Activated CD8-positive, alpha-beta T cell treated with anti-CD3 and anti-CD28 coated beads, Interleukin-2, amount 10 ng/mL, durations not matched to agents 7 days and 5 days (primary cell): ENCODE measurements at regions not wholly inside any gene's neighbourhood (a gene's known extent, or its start where the extent isn't known, plus 50 kb on each side); places are given as distances from the start of the nearest gene placed in this dataset.

ENCODE experiments used
- ATAC-seq: fragments of 150-1000 bp; cut with Tn5 transposase; one replicate; pipeline ENCODE4 v1.10.0; 2021; ENCODE audit warnings: moderate library complexity
- CTCF ChIA-PET: fragments of 350-600 bp; sonication (Branson Sonifier 250); formaldehyde crosslinking; loops from one replicate; lab custom pipeline; 2021; ENCODE audit warnings: antibody characterized with exemption; lab: Charles Lee
- POLR2A ChIA-PET: fragments of 350-600 bp; sonication (Branson Sonifier 250); formaldehyde crosslinking; loops from one replicate; lab custom pipeline; 2021; ENCODE audit warnings: antibody characterized with exemption; lab: Charles Lee
- DNase-seq: peaks from one replicate; pipeline ENCODE4 v3.0.0-alpha.2; 2020
- H3K27ac Mint-ChIP-seq: one replicate; pipeline ENCODE4 v1.8.0; 2021; ENCODE audit warnings: mild to moderate bottlenecking, mixed read lengths
- H3K27me3 Mint-ChIP-seq: one replicate; pipeline ENCODE4 v1.8.0; 2021; ENCODE audit warnings: low read depth, mixed read lengths
- H3K36me3 Mint-ChIP-seq: one replicate; pipeline ENCODE4 v1.8.0; 2021; ENCODE audit warnings: low read depth, mixed read lengths
- H3K4me1 Mint-ChIP-seq: one replicate; pipeline ENCODE4 v1.8.0; 2021; ENCODE audit warnings: low read depth, mixed read lengths
- H3K4me3 Mint-ChIP-seq: one replicate; pipeline ENCODE4 v1.8.0; 2021; ENCODE audit warnings: mild to moderate bottlenecking, mixed read lengths
- H3K9me3 Mint-ChIP-seq: one replicate; pipeline ENCODE4 v1.8.0; 2022; ENCODE audit warnings: mixed read lengths; ENCODE audit not compliant: insufficient read depth

DNA sequence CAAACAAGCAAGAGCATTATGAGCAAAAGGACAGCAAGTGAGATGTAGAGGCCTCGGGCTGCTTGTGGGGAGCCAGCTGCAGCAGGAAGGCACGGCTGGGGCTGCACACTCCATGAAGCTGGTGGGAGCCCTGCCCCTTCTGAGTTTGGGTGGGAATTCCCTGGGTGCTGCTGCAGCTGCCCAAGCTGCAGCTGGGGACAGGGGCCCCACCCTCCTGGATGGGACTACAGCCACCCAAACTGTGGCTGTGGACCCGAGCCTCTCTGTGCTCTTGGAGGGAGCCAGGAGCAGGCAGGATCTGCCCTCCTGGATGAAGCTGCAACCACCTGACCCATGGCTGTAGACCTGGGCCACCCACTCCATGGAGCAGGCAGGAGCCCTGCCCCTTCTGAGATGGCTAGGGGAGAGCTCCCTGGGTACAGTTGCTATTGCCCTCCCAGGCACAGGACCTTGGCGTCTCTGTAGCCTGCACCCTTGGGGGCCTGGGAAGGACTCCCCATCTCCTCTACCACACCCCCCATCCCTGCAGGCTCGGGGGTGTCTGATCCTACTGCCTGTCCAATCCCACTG lies 159.1 kb downstream of the ERCC6L2 start:
- Mint-ChIP-seq H3K27me3 (peaks cover 1% of the 10 kb centered on the region), H3K36me3 (peaks cover 15% of the 10 kb centered on the region), H3K27ac (no peak overlapping the region), H3K4me1 (peaks cover 17% of the 10 kb centered on the region), H3K9me3 (peaks cover 18% of the 10 kb centered on the region), H3K4me3 (no peak overlapping the region)
- no peak for ATAC-seq
- CTCF ChIA-PET: no interaction called here
- no peak for DNase-seq
- POLR2A ChIA-PET: interaction anchor here (0.6 kb wide), 1 partner anchor 279 kb away, joined by 3 read pairs; no protein-coding TSS in a partner anchor

DNA sequence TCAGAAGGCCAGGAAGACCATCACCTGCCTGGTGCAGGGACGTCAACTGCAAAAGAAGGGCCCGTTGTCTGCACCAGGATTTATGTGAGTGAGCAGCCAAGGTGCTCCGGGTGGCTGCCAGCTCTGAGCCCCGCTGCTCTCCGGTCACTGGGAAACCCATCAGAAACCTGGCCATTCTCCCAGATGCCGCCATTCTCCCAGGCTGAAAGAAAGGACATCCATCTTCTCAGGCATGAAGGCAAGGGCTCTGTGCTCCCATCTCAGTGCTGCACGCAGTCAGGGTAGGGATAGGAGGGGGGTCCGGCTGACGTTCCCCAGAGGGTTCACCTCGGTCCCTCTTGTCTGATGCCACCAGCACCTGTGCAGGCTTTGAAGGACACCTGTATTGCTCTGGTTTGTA lies 158.4 kb downstream of the ERCC6L2 start:
- ChIA-PET CTCF (no interaction called here), POLR2A (no interaction called here)
- Mint-ChIP-seq H3K4me3 (no peak overlapping the region), H3K36me3 (peaks cover 15% of the 10 kb centered on the region), H3K27ac (no peak overlapping the region), H3K9me3 (peaks cover 18% of the 10 kb centered on the region), H3K4me1 (peaks cover 12% of the 10 kb centered on the region), H3K27me3 (peaks cover 6% of the 10 kb centered on the region)
- ATAC-seq (no peak), DNase-seq (no peak)

DNA sequence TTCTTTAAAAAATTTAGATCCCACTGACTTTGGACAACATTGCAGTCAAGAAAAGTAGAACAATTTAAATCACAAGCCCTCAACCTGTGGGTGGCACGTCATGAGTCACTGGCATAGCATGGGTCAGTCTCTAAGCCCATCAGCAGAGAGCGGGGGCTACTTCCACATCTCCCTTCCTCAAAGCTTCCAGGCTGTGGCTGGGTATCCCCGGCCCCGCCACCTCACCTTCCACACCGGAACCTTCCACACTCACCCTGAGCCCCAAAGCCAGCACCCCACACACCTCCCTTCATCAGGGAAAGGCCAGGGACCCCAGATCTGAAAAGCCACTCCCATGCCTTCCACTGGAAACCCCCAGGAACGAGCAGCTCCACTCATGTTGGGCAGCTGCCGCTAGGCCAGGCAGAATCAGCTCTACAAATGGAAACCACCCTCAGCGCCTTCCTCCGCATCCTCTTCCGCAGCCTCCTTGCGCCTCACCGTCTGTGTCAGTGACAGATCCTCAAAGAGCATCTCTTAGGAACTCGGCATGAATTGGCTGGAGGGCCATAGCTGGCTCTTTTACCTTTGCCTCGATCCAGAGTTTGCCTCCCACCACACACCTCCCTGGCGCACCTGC lies 156.5 kb downstream of the ERCC6L2 start:
- Mint-ChIP-seq H3K4me3 (no peak overlapping the region), H3K27me3 (peaks cover 19% of the 10 kb centered on the region), H3K36me3 (peaks cover 8% of the 10 kb centered on the region), H3K9me3 (peaks cover under 1% of the 10 kb centered on the region), H3K4me1 (peaks cover 5% of the 10 kb centered on the region), H3K27ac (no peak overlapping the region)
- no peak for DNase-seq
- ATAC-seq: no peak
- POLR2A ChIA-PET: no interaction called here
- CTCF ChIA-PET: no interaction called here

DNA sequence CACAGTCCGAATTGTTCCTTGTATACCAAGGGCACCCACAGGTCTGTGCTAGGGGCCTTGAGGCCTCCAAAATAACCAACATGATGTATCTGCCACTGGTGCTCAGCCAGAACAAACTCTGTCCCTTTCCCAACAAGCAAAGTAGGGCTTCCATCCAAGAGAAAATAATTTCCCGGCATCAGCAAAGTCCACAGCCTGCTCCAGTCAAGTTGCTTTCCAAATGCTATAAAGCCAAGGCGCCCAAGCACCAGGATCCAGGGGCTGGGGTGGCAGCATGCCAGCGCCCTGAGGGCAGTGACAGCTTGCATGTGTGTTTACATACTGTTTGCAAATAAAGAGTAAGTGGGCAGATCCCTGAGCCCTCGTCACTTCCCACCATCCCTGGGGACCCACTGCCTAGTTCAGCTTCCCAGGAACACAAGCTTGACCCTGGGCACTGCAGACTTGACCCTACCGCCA lies 155.9 kb downstream of the ERCC6L2 start:
- Mint-ChIP-seq H3K4me3 (no peak overlapping the region), H3K36me3 (peaks cover 8% of the 10 kb centered on the region), H3K27ac (no peak overlapping the region), H3K4me1 (peaks cover 11% of the 10 kb centered on the region), H3K27me3 (peaks cover 23% of the 10 kb centered on the region), H3K9me3 (no peaks in the 10 kb centered on the region)
- CTCF ChIA-PET: no interaction called here
- no peak for DNase-seq
- POLR2A ChIA-PET: no interaction called here
- ATAC-seq: no peak

DNA sequence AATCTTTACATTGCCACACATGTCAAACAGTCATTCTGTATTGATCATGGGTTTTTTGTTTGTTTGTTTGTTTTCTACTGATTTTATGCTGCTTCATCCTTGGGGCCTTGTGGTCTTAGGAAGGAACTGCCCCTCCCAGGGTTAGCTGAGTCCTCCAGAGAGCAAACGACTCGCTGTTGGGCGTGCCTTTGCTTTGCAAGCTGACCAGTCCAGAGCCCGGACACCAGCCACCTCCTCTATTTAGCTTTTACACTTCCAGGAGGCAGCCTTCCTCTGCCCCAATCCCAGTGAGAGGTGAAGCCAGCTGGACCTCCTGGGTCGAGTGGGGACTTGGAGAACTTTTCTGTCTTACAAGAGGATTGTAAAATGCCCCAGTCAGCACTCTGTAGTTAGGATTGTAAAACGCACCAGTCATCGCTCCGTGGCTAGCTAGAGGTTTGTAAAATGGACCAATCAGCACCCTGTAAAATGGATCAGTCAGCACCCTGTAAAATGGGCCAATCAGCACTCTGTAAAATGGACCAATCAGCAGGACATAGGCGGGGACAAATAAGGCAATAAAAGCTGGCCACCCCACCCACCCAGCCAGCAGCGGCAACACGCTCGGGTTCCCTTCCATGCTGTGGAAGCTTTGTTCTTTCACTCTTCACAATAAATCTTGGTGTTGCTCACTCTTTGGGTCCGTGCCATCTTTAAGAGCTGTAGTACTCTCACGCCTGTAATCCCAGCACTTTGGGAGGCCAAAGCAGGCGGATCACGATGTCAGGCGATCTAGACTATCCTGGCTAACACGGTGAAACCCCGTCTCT lies 154.4 kb downstream of the ERCC6L2 start:
- Mint-ChIP-seq H3K27me3 (peaks cover 24% of the 10 kb centered on the region), H3K4me3 (no peak overlapping the region), H3K36me3 (peaks cover 4% of the 10 kb centered on the region), H3K27ac (no peak overlapping the region), H3K9me3 (no peaks in the 10 kb centered on the region), H3K4me1 (peaks cover 21% of the 10 kb centered on the region)
- CTCF ChIA-PET: interaction anchor here (0.7 to 1.1 kb wide), 2 partner anchors 41 to 102 kb away, joined by 3 read pairs; no protein-coding TSS in a partner anchor
- POLR2A ChIA-PET: no interaction called here
- ATAC-seq (no peak), DNase-seq (no peak)

DNA sequence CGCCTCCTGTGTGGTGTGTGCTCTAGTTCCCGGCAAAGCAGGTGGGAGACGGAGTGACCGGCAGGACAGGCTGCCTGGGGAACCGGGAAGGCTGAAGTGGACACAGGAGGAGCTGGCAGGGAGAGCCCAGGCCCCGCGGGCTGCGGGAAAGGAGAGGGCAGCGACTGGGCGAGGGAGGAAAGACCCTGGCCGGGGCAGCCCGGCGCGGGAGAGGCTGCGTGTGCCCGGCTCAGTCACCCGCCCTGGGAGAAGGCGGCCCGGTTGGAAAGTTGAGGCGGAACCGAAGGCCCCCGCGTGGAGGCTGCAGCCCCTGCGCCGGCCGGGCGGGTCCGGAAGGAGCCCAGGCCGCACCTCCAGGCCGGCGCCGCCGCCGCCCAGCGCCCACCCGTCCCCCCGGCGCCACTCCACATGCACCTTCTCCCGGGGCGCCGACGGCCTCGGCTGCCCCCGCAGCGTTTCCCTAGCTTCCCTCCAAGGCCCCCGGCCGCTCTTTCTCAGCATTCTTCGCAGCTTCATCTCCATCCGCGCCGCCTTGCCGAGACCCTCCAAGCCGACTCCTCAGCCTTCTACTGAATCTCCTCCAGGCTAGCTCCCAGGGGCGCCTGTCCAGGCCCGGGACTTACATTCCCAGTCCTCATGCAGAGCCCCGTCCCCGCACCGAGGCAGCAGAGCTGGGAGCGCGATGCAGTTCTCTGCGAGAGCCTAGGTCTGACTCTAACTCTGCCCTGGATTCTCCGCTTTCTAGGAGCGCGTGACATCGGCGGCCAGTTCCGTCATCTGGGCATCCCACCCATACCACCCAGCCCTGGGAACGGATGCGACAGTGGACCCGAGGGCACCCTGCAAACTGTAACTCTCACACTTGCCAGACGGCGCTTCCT lies 152.0 kb downstream of the ERCC6L2 start:
- POLR2A ChIA-PET: no interaction called here
- Mint-ChIP-seq H3K9me3 (no peaks in the 10 kb centered on the region), H3K27ac (peak overlapping the region; percentile 43), H3K4me3 (peak overlapping the region; percentile 41), H3K36me3 (peaks cover 7% of the 10 kb centered on the region), H3K27me3 (peaks cover 24% of the 10 kb centered on the region), H3K4me1 (peaks cover 44% of the 10 kb centered on the region)
- ATAC-seq: peak; percentile 12
- CTCF ChIA-PET: interaction anchor here (1.0 kb wide), 1 partner anchor 896 kb away, joined by 3 read pairs; no protein-coding TSS in a partner anchor
- no peak for DNase-seq

DNA sequence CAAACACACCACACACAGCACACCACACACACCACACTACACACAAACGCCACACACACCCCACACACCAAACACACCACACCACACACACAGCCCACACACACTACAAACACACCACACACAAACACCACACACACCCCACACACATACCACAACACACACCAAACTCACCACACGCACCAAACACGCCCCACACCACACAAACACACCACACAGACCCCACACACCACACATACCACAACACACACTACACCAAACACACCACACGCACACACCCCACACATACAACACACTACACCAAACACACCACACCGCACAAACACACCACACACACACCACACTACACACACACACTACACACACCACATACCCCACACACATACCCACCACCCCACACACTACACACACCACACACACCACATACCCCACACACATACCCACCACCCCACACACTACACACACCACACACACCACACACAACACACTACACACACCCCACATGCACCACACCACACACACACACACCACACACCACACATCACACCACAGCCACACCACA lies 151.2 kb downstream of the ERCC6L2 start:
- peaks cover 24% of the 10 kb centered on the region for H3K27me3 Mint-ChIP-seq
- ATAC-seq (no peak), DNase-seq (no peak)
- H3K4me3 Mint-ChIP-seq: no peak overlapping the region
- ChIA-PET CTCF (interaction anchor here (1.1 to 1.3 kb wide), 2 partner anchors 21 to 91 kb away, joined by 3 to 4 read pairs; no protein-coding TSS in a partner anchor), POLR2A (interaction anchor here (1.4 kb wide), 1 partner anchor 151 kb away, joined by 4 read pairs; the partner anchor contains the start of gene ERCC6L2)
- peaks cover 7% of the 10 kb centered on the region for H3K36me3 Mint-ChIP-seq
- H3K4me1 Mint-ChIP-seq: peaks cover 50% of the 10 kb centered on the region
- no peaks in the 10 kb centered on the region for H3K9me3 Mint-ChIP-seq
- peak overlapping the region; percentile 43 for H3K27ac Mint-ChIP-seq

DNA sequence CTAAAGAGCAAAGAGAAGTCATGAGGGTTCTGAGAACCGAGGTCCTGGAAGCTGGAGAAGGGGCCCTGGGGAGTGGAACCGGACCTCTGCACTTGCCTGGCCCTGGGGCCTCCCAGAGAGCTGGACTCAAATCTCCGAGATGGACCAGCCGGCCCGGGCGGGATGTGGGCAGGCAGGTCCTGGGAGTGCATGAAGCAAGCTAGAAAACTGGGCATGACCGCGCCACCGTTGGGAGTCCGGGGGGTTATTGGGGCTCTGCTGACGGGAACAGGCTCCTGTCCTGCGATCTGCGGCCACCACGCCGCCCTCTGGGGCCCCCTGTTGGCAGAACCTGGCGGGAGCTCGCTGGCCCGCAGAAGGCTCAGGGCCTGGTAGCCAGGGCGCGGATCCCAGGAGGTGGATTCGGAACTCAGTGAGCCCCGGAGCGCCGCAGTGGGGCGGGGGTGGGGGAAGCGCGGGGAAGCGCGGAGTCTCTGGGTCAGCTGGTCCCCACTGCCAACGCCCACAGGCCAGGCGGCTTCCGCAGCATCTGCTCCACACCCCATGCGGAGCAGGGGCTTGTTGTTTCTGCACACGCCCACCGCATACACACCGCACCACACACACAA lies 150.6 kb downstream of the ERCC6L2 start:
- Mint-ChIP-seq H3K4me3 (no peak overlapping the region), H3K9me3 (no peaks in the 10 kb centered on the region), H3K27me3 (peaks cover 24% of the 10 kb centered on the region), H3K4me1 (peaks cover 50% of the 10 kb centered on the region), H3K36me3 (peaks cover 7% of the 10 kb centered on the region), H3K27ac (no peak overlapping the region)
- DNase-seq (no peak), ATAC-seq (no peak)
- ChIA-PET CTCF (interaction anchor here (1.1 to 1.3 kb wide), 2 partner anchors 20 to 90 kb away, joined by 3 to 4 read pairs; no protein-coding TSS in a partner anchor), POLR2A (interaction anchor here (1.4 kb wide), 1 partner anchor 150 kb away, joined by 4 read pairs; the partner anchor contains the start of gene ERCC6L2)

DNA sequence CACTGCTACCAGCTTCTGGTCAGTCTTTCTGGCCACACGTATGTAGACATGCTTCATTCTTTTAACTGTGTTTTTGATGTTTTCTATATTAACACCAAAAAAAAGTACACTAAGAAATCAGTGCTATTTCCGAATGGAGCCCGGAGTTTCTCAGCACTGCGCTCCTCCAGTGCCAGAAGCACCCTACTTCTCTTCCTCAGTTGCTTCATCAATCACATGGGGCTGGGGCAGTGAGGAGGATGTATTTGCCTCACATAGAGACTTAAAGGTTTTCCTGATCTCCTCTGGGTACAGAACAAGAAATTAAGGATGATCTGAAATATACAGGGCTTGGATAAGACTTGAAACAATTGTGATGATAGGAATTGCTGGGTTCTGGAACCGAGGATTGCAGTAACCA lies 148.0 kb downstream of the ERCC6L2 start:
- ChIA-PET POLR2A (no interaction called here), CTCF (no interaction called here)
- ATAC-seq: no peak
- H3K9me3 Mint-ChIP-seq: no peaks in the 10 kb centered on the region
- DNase-seq: no peak
- H3K4me3 Mint-ChIP-seq: peak overlapping the region; percentile 87
- peaks cover 73% of the 10 kb centered on the region for H3K4me1 Mint-ChIP-seq
- peaks cover 19% of the 10 kb centered on the region for H3K36me3 Mint-ChIP-seq
- H3K27me3 Mint-ChIP-seq: peaks cover 14% of the 10 kb centered on the region
- H3K27ac Mint-ChIP-seq: peak overlapping the region; percentile 91

DNA sequence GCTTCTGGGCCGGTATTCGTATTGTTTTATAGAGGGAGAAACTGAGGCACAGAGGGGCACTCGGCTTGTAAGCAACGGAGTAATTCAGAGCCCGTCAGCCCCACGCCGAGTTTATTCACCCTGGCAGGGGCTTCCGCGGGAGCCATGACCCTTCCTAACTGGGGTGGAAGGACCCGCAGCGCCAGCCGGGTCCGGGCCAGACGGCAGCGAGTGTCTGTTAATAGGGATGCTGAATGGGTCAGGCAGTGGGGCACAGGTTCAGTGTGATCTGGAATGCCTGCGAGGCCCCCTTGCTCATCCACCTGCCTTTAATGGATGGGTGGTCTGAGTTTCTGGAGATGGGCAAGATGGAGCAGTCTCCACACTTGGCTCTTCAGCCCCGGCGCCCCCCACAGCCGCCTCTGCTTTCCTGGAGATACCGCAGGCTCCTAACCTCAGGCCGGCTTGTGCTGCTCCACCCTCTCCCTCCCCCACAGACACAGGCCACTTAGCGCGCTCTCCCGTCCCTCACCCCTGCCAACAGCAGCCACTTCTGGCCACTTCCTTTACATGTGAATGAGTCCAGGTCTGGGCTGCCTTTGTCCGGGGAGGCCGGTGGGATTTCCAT lies 147.1 kb downstream of the ERCC6L2 start:
- POLR2A ChIA-PET: interaction anchor here (2.5 to 3.3 kb wide), 2 partner anchors 12 to 147 kb away, joined by 13 to 24 read pairs; partner anchors contain the start of gene ERCC6L2
- CTCF ChIA-PET: no interaction called here
- Mint-ChIP-seq H3K4me3 (peak overlapping the region; percentile 87), H3K27ac (peak overlapping the region; percentile 91), H3K4me1 (peaks cover 77% of the 10 kb centered on the region), H3K9me3 (no peaks in the 10 kb centered on the region), H3K27me3 (peaks cover 6% of the 10 kb centered on the region), H3K36me3 (peaks cover 20% of the 10 kb centered on the region)
- ATAC-seq (peak; percentile 52), DNase-seq (peak; percentile 83)
